ENCODE measurements at regions not wholly inside any gene's neighbourhood (a gene's known extent, or its start where the extent isn't known, plus 50 kb on each side); places are given as distances from the start of the nearest gene placed in this dataset.

- 87% methylated on average over 2 of the region's 2 CpGs; no CpG with 5 or more reads in 1 of the 2 experiments for WGBS, 2 experiments (ENCODE audit: extremely low coverage in 1 of 2, insufficient coverage in 1 of 2, insufficient read length in 1 of 2, insufficient replicate concordance in 2 of 2, low coverage in 1 of 2, low lambda C conversion rate in 2 of 2, missing lambda C conversion rate in 1 of 2)
- H4K8ac ChIP-seq (ENCODE audit: extremely low read depth, insufficient read depth, low read length), result no peak overlapping the region
- no peaks in the 10 kb centered on the region; a peak in 1 of 7 replicates for H3K4me1 ChIP-seq (replicated peaks in 1 of 4; ENCODE audit: control insufficient read depth in 3 of 4, insufficient read depth in 4 of 4, low read length in 3 of 4)
- H3K56ac ChIP-seq (replicated peaks; ENCODE audit: insufficient read length, low read depth, low read length), result no peak overlapping the region
- no peak for FAIRE-seq
- DNase-seq (ENCODE audit: low read depth in 1 of 2, low spot score in 2 of 2), result no peak
- no peaks in the 10 kb centered on the region for H3K27me3 ChIP-seq (replicated peaks in 1 of 4; ENCODE audit: control insufficient read depth in 3 of 4, extremely low read depth in 1 of 4, insufficient read depth in 3 of 4, low read length in 3 of 4)
- no peak overlapping the region for H3K4me3 ChIP-seq (ENCODE audit: extremely low read depth in 1 of 4, insufficient read depth in 2 of 4, low read depth in 3 of 4, low read length in 4 of 4)
- H3K14ac ChIP-seq (ENCODE audit: insufficient read length), result no peak overlapping the region
- no peaks in the 10 kb centered on the region for H3K23me2 ChIP-seq (ENCODE audit: low read depth, low read length)
- H2BK15ac ChIP-seq (ENCODE audit: low read length), result no peak overlapping the region
- H4K5ac ChIP-seq (ENCODE audit: insufficient read length, low read depth, low read length), result no peak overlapping the region
- no peak overlapping the region for H2AFZ ChIP-seq (ENCODE audit: low read length)
- no peaks in the 10 kb centered on the region for H4K20me1 ChIP-seq (replicated peaks in 1 of 2; ENCODE audit: control insufficient read depth in 1 of 2, insufficient read depth in 2 of 2, low read length in 2 of 2)
- no peak overlapping the region for H2BK20ac ChIP-seq (ENCODE audit: low read length)
- no peak overlapping the region for H4K91ac ChIP-seq (replicated peaks; ENCODE audit: insufficient read length, low read length)
- no peak overlapping the region for H3K4ac ChIP-seq (replicated peaks; ENCODE audit: insufficient read length, low read depth, low read length)
- H3K9ac ChIP-seq (replicated peaks in 1 of 4; ENCODE audit: extremely low read depth in 1 of 4, low read depth in 3 of 4, low read length in 3 of 4), result no peak overlapping the region
- CTCF ChIA-PET (ENCODE audit: partially characterized antibody), result interaction anchor here (1.0 kb wide), 1 partner anchor 8 kb away, joined by 3 read pairs; no protein-coding TSS in a partner anchor
- H3K18ac ChIP-seq (ENCODE audit: extremely low read depth, low read length), result no peak overlapping the region
- POLR2A ChIA-PET (ENCODE audit: partially characterized antibody), result interaction anchor here (0.6 kb wide), 1 partner anchor 558 kb away, joined by 4 read pairs; no protein-coding TSS in a partner anchor
- no peaks in the 10 kb centered on the region for H3K79me2 ChIP-seq (ENCODE audit: control insufficient read depth in 1 of 2, insufficient read depth in 2 of 2, low read length in 2 of 2)
- H3K4me2 ChIP-seq (ENCODE audit: insufficient read depth in 1 of 2, low read depth in 2 of 2, low read length in 2 of 2), result no peak overlapping the region
- H3K23ac ChIP-seq (ENCODE audit: insufficient read length), result no peak overlapping the region
- no peaks in the 10 kb centered on the region for H3K79me1 ChIP-seq (ENCODE audit: low read depth, low read length)
- H2BK5ac ChIP-seq (ENCODE audit: low read depth, low read length), result no peak overlapping the region
- no peaks in the 10 kb centered on the region for H3K9me3 ChIP-seq (ENCODE audit: insufficient read depth in 2 of 2, low read depth in 1 of 2, low read length in 1 of 2)
- H3K27ac ChIP-seq (ENCODE audit: low read depth, low read length), result no peak overlapping the region
- H3K36me3 ChIP-seq (ENCODE audit: control insufficient read depth in 2 of 4, insufficient read depth in 4 of 4, low read length in 3 of 4), result no peaks in the 10 kb centered on the region
- H2BK12ac ChIP-seq (ENCODE audit: low read depth, low read length), result no peak overlapping the region
- H2AK5ac ChIP-seq (ENCODE audit: low read depth, low read length), result no peak overlapping the region
- H2BK120ac ChIP-seq (replicated peaks; ENCODE audit: low read depth, low read length), result no peak overlapping the region
- TF ChIP-seq SUZ12 (IDR thresholded peaks at IDR 0.05; ENCODE audit: low read length), result no peak
- TF ChIP-seq TCF12 (IDR thresholded peaks at IDR 0.05; ENCODE audit: low read depth, low read length), result no peak
- no peak for TF ChIP-seq RNF2 (IDR thresholded peaks at IDR 0.05; ENCODE audit: borderline replicate concordance, low read depth, low read length, missing control alignments, poor library complexity, severe bottlenecking)
- TF ChIP-seq GTF2F1 (IDR thresholded peaks at IDR 0.05; ENCODE audit: borderline replicate concordance, low read depth, low read length), result no peak
- TF ChIP-seq RFX5 (IDR thresholded peaks at IDR 0.05; ENCODE audit: borderline replicate concordance, low read depth, low read length), result no peak
- TF ChIP-seq CBX5 (IDR thresholded peaks at IDR 0.05; ENCODE audit: low read depth, low read length), result no peak
- no peak for TF ChIP-seq KDM4A (IDR thresholded peaks at IDR 0.05; ENCODE audit: low read depth, low read length, severe bottlenecking)
- TF ChIP-seq YY1 (IDR thresholded peaks at IDR 0.05; ENCODE audit: low read depth, low read length), result no peak
- no peak for TF ChIP-seq E2F6 (IDR thresholded peaks at IDR 0.05)
- TF ChIP-seq CHD1 (IDR thresholded peaks at IDR 0.05; ENCODE audit: low read depth, low read length), result no peak
Observed at GRCh38 chr13:48908381-48909055, 67.2 kb upstream of the FNDC3A start.
